NT2/D1 (cell line): ENCODE measurements at regions not wholly inside any gene's neighbourhood (a gene's known extent, or its start where the extent isn't known, plus 50 kb on each side); places are given as distances from the start of the nearest gene placed in this dataset.
"Not testable (repeated sequence)": the region's sequence is repeated elsewhere in the genome, so short reads cannot be mapped to it uniquely, and the experiment has no call there.

Experiments used
- YY1 ChIP-seq: IDR thresholded peaks from 2 replicates; pipeline ENCODE4 v1.6.1; 2011; ENCODE audit not compliant: insufficient read length, insufficient read depth
- ZNF274 ChIP-seq: IDR thresholded peaks from 2 replicates; pipeline ENCODE4 v1.6.1; 2011; ENCODE audit warnings: mild to moderate bottlenecking, low read depth, low read length

DNA sequence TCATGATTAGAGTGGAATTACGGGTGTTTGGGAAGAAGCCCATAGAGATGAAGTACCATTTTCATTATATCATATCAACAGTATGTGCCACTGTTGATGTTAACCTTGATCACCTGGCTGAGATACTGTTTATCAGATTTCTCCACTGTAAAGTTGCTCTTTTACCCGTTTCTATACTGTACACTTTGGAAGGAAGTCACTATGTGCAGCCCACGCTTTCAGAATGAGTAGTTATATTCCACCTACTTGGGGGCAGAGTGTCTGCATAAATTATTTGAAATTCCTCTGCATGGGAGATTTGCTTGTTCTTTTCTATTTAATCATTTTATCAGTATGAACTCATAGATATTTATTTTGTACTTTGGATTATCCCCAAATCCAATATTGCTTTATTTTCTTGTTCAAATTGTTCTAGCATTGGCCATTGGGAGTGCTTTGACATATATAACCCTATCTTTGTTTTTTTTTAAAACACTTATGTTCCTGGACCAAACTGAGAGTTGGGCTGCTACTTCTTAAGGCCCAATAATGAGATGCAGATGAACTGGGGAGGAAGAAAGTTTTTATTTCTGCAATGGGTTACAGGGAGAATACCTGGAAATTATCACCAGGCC is 69.4 kb upstream of the NUTM2F start:
- TF ChIP-seq YY1, ZNF274: not testable (repeated sequence)
